AG10803 (cell line): ENCODE measurements at regions not wholly inside any gene's neighbourhood (a gene's known extent, or its start where the extent isn't known, plus 50 kb on each side); places are given as distances from the start of the nearest gene placed in this dataset.

Experiments used
- DNase-seq: peaks from one replicate; pipeline ENCODE4 v3.0.0; 2010; ENCODE audit warnings: low read depth
- H3K4me3 ChIP-seq: 2 replicates; pipeline ENCODE4 v1.5.1; 2011; ENCODE audit warnings: mild to moderate bottlenecking, low read length, control low read depth
- CTCF ChIP-seq: conservative IDR thresholded peaks from 2 replicates; pipeline ENCODE4 v1.5.1; 2011; ENCODE audit warnings: mild to moderate bottlenecking, low read length, control low read depth, inconsistent platforms

GRCh38 chr10:83075815-83076355 lies 1063.4 kb upstream of the GHITM start:
- no peak overlapping the region for H3K4me3 ChIP-seq
- no peak for DNase-seq
- TF ChIP-seq CTCF = no peak

- TF ChIP-seq CTCF = no peak
- DNase-seq = no peak
- no peak overlapping the region for H3K4me3 ChIP-seq
Measured at GRCh38 chr10:83076443-83076842, 1062.9 kb upstream of the GHITM start.

GRCh38 chr10:83078160-83078559 lies 1061.1 kb upstream of the GHITM start:
- DNase-seq = no peak
- H3K4me3 ChIP-seq = no peak overlapping the region
- no peak for TF ChIP-seq CTCF

GRCh38 chr10:83078645-83079044 lies 1060.7 kb upstream of the GHITM start:
- DNase-seq = no peak
- no peak for TF ChIP-seq CTCF
- no peak overlapping the region for H3K4me3 ChIP-seq

- H3K4me3 ChIP-seq = no peak overlapping the region
- no peak for TF ChIP-seq CTCF
- DNase-seq = no peak
Measured at GRCh38 chr10:83083831-83084230, 1055.5 kb upstream of the GHITM start.

- H3K4me3 ChIP-seq = no peak overlapping the region
- TF ChIP-seq CTCF = no peak
- no peak for DNase-seq
Measured at GRCh38 chr10:83089335-83089734, 1050.0 kb upstream of the GHITM start.

- no peak for TF ChIP-seq CTCF
- no peak overlapping the region for H3K4me3 ChIP-seq
- no peak for DNase-seq
Measured at GRCh38 chr10:83104616-83105015, 1034.7 kb upstream of the GHITM start.
